H1 (cell line): ENCODE measurements at regions not wholly inside any gene's neighbourhood (a gene's known extent, or its start where the extent isn't known, plus 50 kb on each side); places are given as distances from the start of the nearest gene placed in this dataset.

Source experiments
- CTCF ChIA-PET: fragments of 300-600 bp; sonication (Branson Sonifier 250); formaldehyde crosslinking; loops from one replicate; lab custom pipeline; 2021; ENCODE audit not compliant: partially characterized antibody; lab: Charles Lee
- POLR2A ChIA-PET: fragments of 300-600 bp; sonication (Branson Sonifier 250); formaldehyde crosslinking; loops from one replicate; lab custom pipeline; 2021; ENCODE audit warnings: inconsistent platforms; ENCODE audit not compliant: partially characterized antibody; lab: Charles Lee
- DNase-seq, 2 experiments: peaks; one replicate each; pipeline versions ENCODE4 v3.0.0 to v3.0.0-alpha.2; 2010 to 2022; ENCODE audit warnings: low spot score in 2 of 2, low read depth in 1 of 2, mixed read lengths in 1 of 2
- FAIRE-seq: peaks from 2 replicates; lab custom pipeline; 2011; peaks lifted over from hg19 to GRCh38; lab: Jason Lieb, UNC
- H2AFZ ChIP-seq: 2 replicates; pipeline ENCODE4 v1.8.1; 2012; ENCODE audit warnings: low read length, inconsistent platforms
- H2AK5ac ChIP-seq: 2 replicates; pipeline ENCODE4 v1.6.1; 2013; ENCODE audit warnings: low read depth, low read length
- H2BK120ac ChIP-seq: replicated peaks from 2 replicates; pipeline ENCODE3; 2013; ENCODE audit warnings: low read depth, low read length, inconsistent platforms
- H2BK12ac ChIP-seq: 2 replicates; pipeline ENCODE4 v1.6.1; 2013; ENCODE audit warnings: low read depth, low read length
- H2BK15ac ChIP-seq: 2 replicates; pipeline ENCODE4 v1.6.1; 2013; ENCODE audit warnings: low read length
- H2BK20ac ChIP-seq: 2 replicates; pipeline ENCODE4 v1.6.1; 2013; ENCODE audit warnings: low read length
- H2BK5ac ChIP-seq: 2 replicates; pipeline ENCODE4 v1.6.1; 2013; ENCODE audit warnings: low read depth, low read length
- H3K14ac ChIP-seq: 2 replicates; pipeline ENCODE4 v1.6.1; 2013; ENCODE audit warnings: inconsistent platforms; ENCODE audit not compliant: insufficient read length
- H3K18ac ChIP-seq: 2 replicates; pipeline ENCODE4 v1.6.1; 2013; ENCODE audit warnings: low read length; ENCODE audit errors: extremely low read depth
- H3K23ac ChIP-seq: 2 replicates; pipeline ENCODE4 v1.6.1; 2013; ENCODE audit warnings: inconsistent platforms; ENCODE audit not compliant: insufficient read length
- H3K23me2 ChIP-seq: 2 replicates; pipeline ENCODE4 v1.6.1; 2013; ENCODE audit warnings: low read depth, low read length
- H3K27ac ChIP-seq: 2 replicates; pipeline ENCODE4 v1.6.1; 2011; ENCODE audit warnings: low read depth, low read length, inconsistent platforms
- H3K27me3 ChIP-seq, 4 experiments: replicated peaks in 1 of 4; 1 replicate in 1 of 4; 2 replicates in 3 of 4; pipeline versions ENCODE4 v1.6.1 to v1.8.1; 2011 to 2013; ENCODE audit warnings: low read length in 3 of 4, mild to moderate bottlenecking in 3 of 4, inconsistent platforms in 2 of 4, mixed read lengths in 2 of 4, moderate library complexity in 1 of 4; ENCODE audit not compliant: control insufficient read depth in 3 of 4, insufficient read depth in 3 of 4; ENCODE audit errors: extremely low read depth in 1 of 4
- H3K36me3 ChIP-seq, 4 experiments: 2 replicates each; pipeline versions ENCODE4 v1.6.1 to v1.8.1; 2011 to 2013; ENCODE audit warnings: mild to moderate bottlenecking in 4 of 4, low read length in 3 of 4, moderate library complexity in 2 of 4, control low read depth in 1 of 4, inconsistent platforms in 1 of 4; ENCODE audit not compliant: insufficient read depth in 4 of 4, control insufficient read depth in 2 of 4
- H3K4ac ChIP-seq: replicated peaks from 2 replicates; pipeline ENCODE3; 2013; ENCODE audit warnings: low read length, low read depth, mixed read lengths, inconsistent platforms; ENCODE audit not compliant: insufficient read length
- H3K4me1 ChIP-seq, 4 experiments: replicated peaks in 1 of 4; 1 replicate in 1 of 4; 2 replicates in 3 of 4; pipeline versions ENCODE4 v1.6.1 to v1.8.1; 2011 to 2013; ENCODE audit warnings: low read length in 3 of 4, inconsistent platforms in 2 of 4, mixed read lengths in 1 of 4; ENCODE audit not compliant: insufficient read depth in 4 of 4, control insufficient read depth in 3 of 4
- H3K4me2 ChIP-seq, 2 experiments: 2 replicates each; pipeline versions ENCODE4 v1.6.1 to v1.8.1; 2011 to 2013; ENCODE audit warnings: low read depth in 2 of 2, low read length in 2 of 2, control low read depth in 1 of 2, inconsistent platforms in 1 of 2, mild to moderate bottlenecking in 1 of 2; ENCODE audit not compliant: insufficient read depth in 1 of 2
- H3K4me3 ChIP-seq, 4 experiments: fragments of 200-600, 300-600 bp in 1 of 4; sonication (generic), shearing (Covaris generic), sonication (Bioruptor Twin) in 1 of 4; 2 replicates each; pipeline versions ENCODE4 v1.5.1 to v1.8.1; 2011 to 2016; ENCODE audit warnings: low read length in 4 of 4, low read depth in 3 of 4, control low read depth in 2 of 4, inconsistent platforms in 2 of 4, mild to moderate bottlenecking in 2 of 4, mixed read lengths in 1 of 4, moderate library complexity in 1 of 4; ENCODE audit not compliant: insufficient read depth in 2 of 4; ENCODE audit errors: extremely low read depth in 1 of 4
- H3K56ac ChIP-seq: replicated peaks from 2 replicates; pipeline ENCODE3; 2013; ENCODE audit warnings: low read depth, mild to moderate bottlenecking, mixed read lengths, low read length, inconsistent platforms; ENCODE audit not compliant: insufficient read length
- H3K79me1 ChIP-seq: 2 replicates; pipeline ENCODE4 v1.6.1; 2013; ENCODE audit warnings: low read depth, low read length, control low read depth
- H3K79me2 ChIP-seq, 2 experiments: 2 replicates each; pipeline versions ENCODE4 v1.6.1 to v1.8.1; 2012 to 2013; ENCODE audit warnings: low read length in 2 of 2, mild to moderate bottlenecking in 2 of 2, inconsistent platforms in 1 of 2; ENCODE audit not compliant: insufficient read depth in 2 of 2, control insufficient read depth in 1 of 2
- H3K9ac ChIP-seq, 4 experiments: replicated peaks in 1 of 4; 1 replicate in 1 of 4; 2 replicates in 3 of 4; pipeline versions ENCODE4 v1.6.1 to v1.8.1; 2011 to 2013; ENCODE audit warnings: low read depth in 3 of 4, low read length in 3 of 4, control low read depth in 2 of 4, mild to moderate bottlenecking in 2 of 4, moderate library complexity in 2 of 4, inconsistent platforms in 1 of 4; ENCODE audit errors: extremely low read depth in 1 of 4
- H3K9me3 ChIP-seq, 2 experiments: 2 replicates each; pipeline versions ENCODE4 v1.6.1 to v1.8.1; 2012 to 2013; ENCODE audit warnings: mild to moderate bottlenecking in 2 of 2, moderate library complexity in 2 of 2, control low read depth in 1 of 2, inconsistent platforms in 1 of 2, low read depth in 1 of 2, low read length in 1 of 2, mixed read lengths in 1 of 2; ENCODE audit not compliant: insufficient read depth in 2 of 2
- H4K20me1 ChIP-seq, 2 experiments: replicated peaks in 1 of 2; 2 replicates each; pipeline versions ENCODE3 to v1.8.1; 2011 to 2013; ENCODE audit warnings: inconsistent platforms in 2 of 2, low read length in 2 of 2, mild to moderate bottlenecking in 1 of 2; ENCODE audit not compliant: insufficient read depth in 2 of 2, control insufficient read depth in 1 of 2
- H4K5ac ChIP-seq: 2 replicates; pipeline ENCODE4 v1.6.1; 2013; ENCODE audit warnings: low read length, low read depth, mixed read lengths, inconsistent platforms; ENCODE audit not compliant: insufficient read length
- H4K8ac ChIP-seq: 2 replicates; pipeline ENCODE4 v1.8.0; 2013; ENCODE audit warnings: mild to moderate bottlenecking, moderate library complexity, low read length, inconsistent platforms; ENCODE audit not compliant: insufficient read depth; ENCODE audit errors: extremely low read depth
- H4K91ac ChIP-seq: replicated peaks from 2 replicates; pipeline ENCODE3; 2013; ENCODE audit warnings: low read length, mixed read lengths, inconsistent platforms; ENCODE audit not compliant: insufficient read length
- BCL11A ChIP-seq, 2 experiments: IDR thresholded peaks; one replicate each; pipeline ENCODE4 v1.6.1; 2011; ENCODE audit warnings: low read depth in 2 of 2, low read length in 2 of 2, mild to moderate bottlenecking in 2 of 2
- CTBP2 ChIP-seq: IDR thresholded peaks from 2 replicates; pipeline ENCODE4 v1.7.0; 2011; ENCODE audit warnings: borderline replicate concordance, mild to moderate bottlenecking, moderate library complexity, mixed read lengths, low read length; ENCODE audit not compliant: insufficient read depth, insufficient read length
- EGR1 ChIP-seq: IDR thresholded peaks from 2 replicates; pipeline ENCODE4 v1.6.1; 2011; ENCODE audit warnings: low read depth, low read length, borderline replicate concordance
- EP300 ChIP-seq, 2 experiments: IDR thresholded peaks; 1 replicate in 1 of 2; 2 replicates in 1 of 2; pipeline ENCODE4 v1.6.1; 2011 to 2012; ENCODE audit warnings: low read depth in 2 of 2, low read length in 2 of 2, mild to moderate bottlenecking in 2 of 2, borderline replicate concordance in 1 of 2, inconsistent platforms in 1 of 2, moderate library complexity in 1 of 2
- GABPA ChIP-seq: IDR thresholded peaks from 2 replicates; pipeline ENCODE4 v1.6.1; 2011; ENCODE audit warnings: mild to moderate bottlenecking, low read length, moderate library complexity, borderline replicate concordance; ENCODE audit not compliant: insufficient read depth
- HDAC2 ChIP-seq, 2 experiments: fragments of 300-600 bp in 1 of 2; sonication (generic) in 1 of 2; IDR thresholded peaks; 2 replicates each; pipeline ENCODE4 v1.6.1; 2011 to 2012; ENCODE audit warnings: low read depth in 2 of 2, low read length in 2 of 2, mild to moderate bottlenecking in 2 of 2, moderate library complexity in 2 of 2, borderline replicate concordance in 1 of 2, inconsistent platforms in 1 of 2
- POLR2AphosphoS5 ChIP-seq: IDR thresholded peaks from 2 replicates; pipeline ENCODE4 v1.6.1; 2011; ENCODE audit warnings: low read depth, low read length
- SP1 ChIP-seq: IDR thresholded peaks from 2 replicates; pipeline ENCODE4 v1.6.1; 2011; ENCODE audit warnings: low read depth, low read length
- TAF1 ChIP-seq: IDR thresholded peaks from 2 replicates; pipeline ENCODE4 v1.6.1; 2011; ENCODE audit warnings: mild to moderate bottlenecking, low read depth, low read length
- WGBS, 2 experiments: shearing (Covaris generic) in 1 of 2; methylation state at CpG; one replicate each; pipeline versions ENCODE4 v1.1.6 to v1.1.7; 2013 to 2015; ENCODE audit warnings: low lambda C conversion rate in 2 of 2, mixed read lengths in 2 of 2, inconsistent platforms in 1 of 2, low coverage in 1 of 2, missing lambda C conversion rate in 1 of 2; ENCODE audit not compliant: insufficient replicate concordance in 2 of 2, insufficient coverage in 1 of 2, insufficient read length in 1 of 2; ENCODE audit errors: extremely low coverage in 1 of 2, missing lambda C conversion rate in 1 of 2; 5-methylcytosine and 5-hydroxymethylcytosine counted together

- Histone ChIP-seq H2BK120ac (no peak overlapping the region), H4K91ac (no peak overlapping the region), H3K14ac (no peak overlapping the region), H4K8ac (no peak overlapping the region), H2BK15ac (no peak overlapping the region), H4K20me1 (no peaks in the 10 kb centered on the region), H3K23ac (no peak overlapping the region), H3K4me1 (peaks cover 0 to 3% (median 0%) of the 10 kb centered on the region in 4 experiments; a peak in 1 of 7 replicates), H3K18ac (no peak overlapping the region), H3K27ac (no peak overlapping the region), H3K27me3 (no peaks in the 10 kb centered on the region), H4K5ac (no peak overlapping the region), H3K4ac (no peak overlapping the region), H2BK20ac (no peak overlapping the region), H3K23me2 (no peaks in the 10 kb centered on the region), H3K4me3 (no peak overlapping the region), H3K79me2 (no peaks in the 10 kb centered on the region), H3K9ac (no peak overlapping the region), H3K36me3 (no peaks in the 10 kb centered on the region), H3K56ac (no peak overlapping the region), H3K4me2 (no peak overlapping the region), H2BK5ac (no peak overlapping the region), H2AFZ (no peak overlapping the region), H2AK5ac (no peak overlapping the region), H2BK12ac (no peak overlapping the region), H3K9me3 (peaks cover 2 to 5% of the 10 kb centered on the region in 2 experiments; a peak in 1 of 4 replicates), H3K79me1 (no peaks in the 10 kb centered on the region)
- ChIA-PET POLR2A (no interaction called here), CTCF (interaction anchor here (1.2 to 2.0 kb wide), 3 partner anchors 18 to 40 kb away, joined by 3 to 10 read pairs (median 4); no protein-coding TSS in a partner anchor)
- 85% methylated on average over 2 of the region's 2 CpGs; no CpG with 5 or more reads in 1 of the 2 experiments for WGBS, 2 experiments
- DNase-seq (no peak), FAIRE-seq (no peak)
- TF ChIP-seq EP300 (IDR thresholded peaks at IDR 0.05; ENCODE audit: borderline replicate concordance in 1 of 2, low read depth in 2 of 2, low read length in 2 of 2): no peak
- TF ChIP-seq TAF1: no peak
- no peak for TF ChIP-seq EGR1
- no peak for TF ChIP-seq SP1
- no peak for TF ChIP-seq GABPA
- no peak for TF ChIP-seq CTBP2
- TF ChIP-seq POLR2AphosphoS5: no peak
- TF ChIP-seq BCL11A (IDR thresholded peaks at IDR 0.05; ENCODE audit: low read depth in 2 of 2, low read length in 2 of 2): no peak
- no peak for TF ChIP-seq HDAC2 (IDR thresholded peaks at IDR 0.05; ENCODE audit: borderline replicate concordance in 1 of 2, low read depth in 2 of 2, low read length in 2 of 2)
Observed at GRCh38 chr2:43003702-43004101, 211.3 kb upstream of the HAAO start.
